ENCODE measurements at regions not wholly inside any gene's neighbourhood (a gene's known extent, or its start where the extent isn't known, plus 50 kb on each side); places are given as distances from the start of the nearest gene placed in this dataset.

DNA sequence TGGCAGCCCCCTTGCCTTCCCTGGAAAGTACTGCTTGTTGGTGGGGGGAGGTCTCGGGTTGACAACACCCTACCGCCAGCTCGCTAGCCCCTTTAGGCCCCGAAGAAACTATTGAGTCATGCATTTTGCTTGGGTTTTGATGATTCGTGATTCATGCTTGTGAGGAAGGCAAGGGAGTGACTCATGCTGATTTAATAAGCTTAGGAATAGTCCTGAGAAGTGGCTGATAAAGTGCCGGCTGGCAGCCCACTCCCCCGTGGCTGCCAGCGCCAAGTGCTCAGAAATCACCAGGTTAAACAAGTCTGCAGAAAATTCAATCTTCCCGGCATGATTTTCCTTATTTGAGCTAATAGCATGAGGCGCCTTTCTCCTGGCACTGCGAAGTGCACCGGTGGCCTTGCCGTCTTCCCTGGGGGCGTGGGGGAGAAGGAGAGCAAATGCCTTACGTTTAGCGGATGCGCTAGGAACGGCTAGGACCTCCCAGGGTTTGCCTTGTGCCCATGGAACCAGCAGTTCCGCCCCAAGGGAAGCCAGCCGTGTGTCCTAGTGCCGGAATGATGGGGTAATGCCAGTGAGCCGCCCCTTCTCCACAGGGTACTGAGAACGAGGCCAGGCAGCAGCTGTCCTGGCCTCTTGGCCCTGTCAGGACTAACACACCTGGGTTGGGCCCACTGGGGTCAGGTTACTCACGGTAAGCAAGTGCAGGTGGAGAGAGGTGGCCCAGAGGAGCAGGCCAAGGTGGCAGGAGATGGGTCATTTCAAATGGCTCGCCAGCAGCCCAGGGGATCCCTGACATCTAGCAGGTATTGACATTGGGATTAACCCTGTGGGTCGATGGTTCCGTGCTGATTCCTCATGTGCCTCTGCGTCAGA lies 151.9 kb downstream of the MACROH2A1 start:
- DNase-seq: no peak

- DNase-seq: no peak
These were observed 152.5 kb downstream of the MACROH2A1 start for GRCh38 chr5:135246605-135246922.

GRCh38 chr5:135245521-135246499 lies 153.2 kb downstream of the MACROH2A1 start:
- DNase-seq: no peak

DNA sequence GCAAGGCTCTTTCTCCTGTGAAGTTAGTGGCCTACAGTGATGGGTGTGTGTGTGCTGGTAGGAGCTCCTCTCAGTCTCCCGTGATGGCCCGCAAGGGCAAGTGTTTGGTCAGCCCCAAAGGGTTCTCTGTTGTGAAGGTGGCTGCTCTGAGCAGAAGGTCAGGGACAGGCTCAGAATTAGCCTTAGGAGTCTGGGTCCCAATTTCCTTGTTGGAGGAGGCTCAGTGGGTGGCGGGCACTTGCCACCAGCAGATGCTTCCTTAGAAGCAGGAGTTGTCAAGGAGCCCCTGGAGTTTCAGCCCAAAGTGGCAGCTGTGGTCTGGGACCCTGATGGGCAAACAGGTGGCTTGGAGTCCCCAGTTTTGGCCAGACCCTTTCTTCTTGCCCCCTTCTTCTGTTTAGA lies 154.4 kb downstream of the MACROH2A1 start:
- no peak for DNase-seq

GRCh38 chr5:135243556-135244285 lies 155.3 kb downstream of the MACROH2A1 start:
- no peak for DNase-seq

DNA sequence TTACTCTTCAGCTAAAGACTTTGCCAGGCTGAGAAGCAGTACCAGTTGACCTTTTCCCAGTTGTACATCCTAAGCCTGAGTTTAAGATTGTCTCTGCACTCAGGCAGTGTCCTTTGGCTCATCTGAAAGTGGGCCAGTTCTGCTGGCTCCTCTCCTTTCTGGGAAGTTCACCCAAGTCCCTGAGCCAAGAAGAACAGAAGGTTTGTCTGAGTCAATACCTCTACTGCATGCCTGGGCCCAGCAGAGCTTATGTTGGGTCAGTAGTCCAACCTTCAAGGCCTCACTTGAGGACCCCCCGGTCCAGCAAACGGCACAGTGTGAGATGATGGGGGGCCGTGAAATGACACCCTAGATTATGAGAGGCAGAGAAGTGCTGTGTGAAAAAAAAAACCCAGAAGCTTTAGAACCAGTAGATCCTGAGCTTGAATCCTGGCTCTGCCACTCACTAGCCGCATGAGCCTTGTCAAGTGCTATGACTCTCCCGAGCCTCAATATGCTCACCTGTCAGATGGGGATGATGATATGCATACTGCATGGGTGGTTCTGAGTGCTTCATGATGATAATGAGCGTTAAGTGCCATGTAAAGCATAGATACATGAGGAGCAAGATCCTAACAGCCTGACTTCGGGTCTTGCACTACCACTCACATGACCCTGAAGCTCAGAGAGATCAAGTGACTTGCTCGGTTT lies 156.0 kb downstream of the MACROH2A1 start:
- DNase-seq: no peak

- no peak for DNase-seq
These were observed 156.8 kb downstream of the MACROH2A1 start for GRCh38 chr5:135242021-135242865.

GRCh38 chr5:135241536-135241935 lies 157.5 kb downstream of the MACROH2A1 start:
- DNase-seq: no peak

GRCh38 chr5:135240781-135241360 lies 158.2 kb downstream of the MACROH2A1 start:
- no peak for DNase-seq

DNA sequence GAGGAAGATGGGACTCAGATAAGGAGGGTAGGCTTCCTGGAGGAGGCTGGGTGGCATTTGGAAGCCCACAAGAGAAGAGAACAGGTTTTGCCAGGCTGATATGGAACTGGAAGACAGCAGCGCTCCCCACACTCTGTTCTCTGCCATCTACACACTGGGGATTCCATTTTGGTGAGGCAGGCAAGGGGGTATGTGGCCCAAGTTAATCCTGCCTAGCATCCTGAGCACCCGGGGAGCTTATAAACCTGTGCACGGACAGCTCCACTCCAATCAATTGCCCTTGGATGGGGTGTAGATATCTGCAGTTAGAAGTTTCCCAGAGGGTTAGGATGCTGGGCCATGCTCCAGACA lies 158.8 kb downstream of the MACROH2A1 start:
- DNase-seq: no peak

DNA sequence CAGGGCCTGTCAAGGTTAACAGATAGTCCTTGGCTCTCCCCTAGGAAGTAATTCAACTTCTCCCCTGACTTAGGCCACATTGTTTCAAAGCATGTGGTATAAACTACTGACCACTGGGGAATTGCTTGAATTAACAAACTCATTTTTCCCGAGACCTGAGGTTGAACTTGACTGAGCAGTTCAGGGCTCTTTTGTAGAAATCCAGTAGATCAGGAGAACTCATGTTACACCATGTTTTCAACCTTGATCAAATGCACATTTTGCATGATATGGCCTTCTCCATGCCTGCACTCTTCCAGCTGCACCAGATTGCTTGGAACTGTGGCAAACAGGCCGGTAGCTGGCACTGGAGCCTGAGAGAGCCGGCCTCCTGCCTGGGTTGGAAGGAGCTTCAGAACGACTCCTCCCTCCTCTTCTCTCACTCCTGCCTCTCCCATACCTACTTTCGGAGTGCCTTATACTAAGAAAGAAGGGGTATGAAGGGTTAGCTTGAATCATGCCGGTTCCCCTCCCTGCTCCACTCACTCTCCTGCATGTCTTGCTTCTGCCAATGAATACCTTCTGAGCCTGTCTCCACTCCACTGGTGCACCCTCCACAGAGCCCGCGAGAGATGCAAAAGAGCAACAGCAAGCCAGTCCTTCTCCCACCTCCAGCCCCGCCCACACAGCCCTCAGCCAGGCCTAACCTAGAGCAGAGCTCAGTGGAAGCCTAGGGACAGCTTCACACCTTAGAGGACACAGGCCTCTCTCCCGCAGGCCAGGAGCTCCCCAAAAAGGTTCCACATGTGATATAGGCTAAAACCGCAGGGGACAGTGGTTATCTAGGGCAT lies 159.4 kb downstream of the MACROH2A1 start:
- no peak for DNase-seq

DNA sequence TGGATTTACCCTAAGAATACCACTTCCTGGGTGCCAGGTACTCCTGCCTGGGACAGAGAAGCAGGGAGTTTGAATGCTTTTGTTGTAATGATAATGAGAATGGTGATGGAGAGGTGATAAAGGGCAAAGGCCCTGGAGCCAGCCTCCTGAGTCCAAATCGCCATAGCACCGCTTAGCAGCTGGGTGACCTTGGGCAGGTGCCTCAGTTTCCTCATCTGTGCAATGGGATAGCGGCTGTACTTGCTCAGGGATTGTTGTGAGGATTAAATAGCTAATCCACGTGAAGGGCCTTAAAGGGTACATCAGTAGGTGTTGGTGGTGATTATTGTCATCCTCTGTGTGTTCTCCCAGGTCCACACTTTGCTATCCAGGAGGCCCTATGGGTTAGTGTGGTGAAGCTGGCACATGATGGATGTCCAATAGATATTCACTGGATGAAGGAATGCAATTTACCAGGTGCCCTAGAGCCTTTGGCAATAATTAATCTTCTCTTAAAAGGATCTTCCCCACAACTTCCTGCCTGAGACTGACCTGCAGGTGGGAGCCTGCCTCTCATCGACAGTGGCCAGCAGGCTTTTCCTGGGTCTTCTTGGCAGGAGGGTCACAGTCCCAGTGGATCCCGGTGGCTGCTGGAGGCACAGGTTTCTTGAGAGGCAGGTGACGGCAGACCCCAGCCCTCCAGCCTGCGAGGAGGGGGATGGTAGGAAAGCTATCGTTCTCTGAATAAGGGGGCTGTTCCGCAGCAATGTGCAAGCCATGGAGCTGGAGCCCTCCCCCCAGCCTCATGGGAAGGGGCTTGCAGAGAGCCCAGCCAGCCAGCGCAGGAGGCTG lies 160.2 kb downstream of the MACROH2A1 start:
- no peak for DNase-seq

DNA sequence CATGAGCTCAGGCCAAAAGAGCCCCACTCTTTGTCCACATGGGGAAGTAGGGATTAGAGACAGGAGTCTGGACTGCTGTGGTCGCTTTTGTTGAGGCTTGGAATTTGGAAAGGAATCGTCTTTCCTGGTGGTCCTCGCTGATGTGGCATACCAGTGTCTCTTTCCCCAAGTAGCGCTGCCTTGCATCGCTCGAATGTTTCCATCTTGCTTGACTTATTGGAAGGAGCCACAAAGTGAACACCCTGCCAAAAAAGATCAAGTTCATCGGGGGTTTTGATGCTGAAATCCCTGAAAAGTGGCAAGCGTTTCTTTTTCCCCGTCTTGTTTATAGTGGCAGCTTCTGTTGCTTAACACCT lies 161.3 kb downstream of the MACROH2A1 start:
- DNase-seq: no peak

DNA sequence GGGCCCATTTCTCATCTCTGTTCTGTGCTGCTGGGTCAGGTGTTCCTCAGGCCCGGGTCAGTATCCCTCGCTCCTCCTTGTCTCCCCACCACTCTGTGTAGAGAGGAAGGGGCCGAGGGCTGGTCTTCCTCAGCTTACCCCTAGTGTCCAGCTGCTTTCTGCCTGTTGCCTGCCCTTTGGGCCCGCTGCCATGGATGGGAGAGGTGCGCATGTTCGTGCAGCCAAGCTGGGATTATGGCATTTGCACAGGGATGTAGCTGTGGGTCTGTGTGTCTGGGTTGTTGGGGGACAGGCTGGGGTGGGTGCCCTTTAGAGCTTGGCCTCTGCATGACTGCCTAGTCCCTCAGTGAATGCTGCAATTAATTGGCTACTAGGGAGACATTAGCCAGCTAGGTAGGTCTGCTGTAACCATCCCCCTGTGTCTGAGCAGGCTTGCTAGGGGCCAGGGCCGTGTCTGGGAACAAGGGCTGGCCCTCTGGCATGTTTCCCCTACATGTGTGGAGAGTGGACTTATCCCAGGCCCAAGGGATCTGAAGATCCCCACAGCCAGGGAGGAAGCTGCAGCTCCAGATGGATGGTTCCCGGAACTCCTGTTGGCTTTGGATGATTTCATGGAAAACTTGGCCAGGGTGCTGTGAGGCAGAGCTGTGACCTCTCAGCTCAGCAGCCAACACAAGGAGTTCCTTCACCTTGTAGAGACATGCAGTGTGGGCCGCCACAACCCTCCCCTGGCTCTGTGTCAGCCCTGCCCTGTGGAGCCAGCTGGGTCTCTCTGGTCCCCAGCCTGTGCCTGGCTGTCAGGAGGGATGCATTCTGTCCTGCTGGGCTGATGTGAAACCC lies 161.9 kb downstream of the MACROH2A1 start:
- DNase-seq: no peak

DNA sequence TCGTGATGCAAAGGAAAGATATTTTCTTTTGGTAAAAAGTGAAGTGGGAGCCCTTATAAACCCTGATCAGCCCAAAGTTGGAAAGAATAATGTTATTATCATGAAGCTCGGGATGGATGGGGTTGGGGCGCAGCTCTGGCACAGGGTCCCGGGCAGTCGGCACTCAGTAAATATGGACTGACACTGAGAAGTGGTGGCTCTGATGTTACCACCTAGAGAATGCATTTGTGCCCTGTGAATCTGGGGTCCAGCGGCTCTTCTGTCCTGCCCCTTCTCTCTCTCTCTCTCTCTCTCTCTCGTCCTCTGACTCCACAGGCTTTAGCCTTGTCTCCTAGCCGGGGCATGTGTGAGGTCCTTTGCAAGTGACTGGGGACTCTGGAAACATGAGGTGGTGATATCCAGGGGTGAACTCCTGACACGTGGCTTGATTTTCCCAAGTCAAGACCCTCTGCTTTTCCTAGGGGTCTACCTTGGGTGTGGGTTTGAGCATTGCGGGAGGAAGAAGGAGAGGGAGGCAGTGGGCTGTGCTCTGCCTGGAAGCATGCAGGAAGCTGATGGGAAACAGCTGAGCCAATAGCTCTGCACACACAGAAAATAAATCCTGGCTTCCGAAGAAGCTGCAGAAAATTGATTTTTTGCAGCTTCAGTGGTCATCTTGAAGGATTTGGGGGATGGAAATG lies 162.7 kb downstream of the MACROH2A1 start:
- DNase-seq: no peak

GRCh38 chr5:135235551-135236227 lies 163.3 kb downstream of the MACROH2A1 start:
- DNase-seq: no peak

- DNase-seq: no peak
These were observed 164.2 kb downstream of the MACROH2A1 start for GRCh38 chr5:135234666-135235401.

All from COR-L47 (cell line).